HG02840 (cell line): ENCODE measurements at regions not wholly inside any gene's neighbourhood (a gene's known extent, or its start where the extent isn't known, plus 50 kb on each side); places are given as distances from the start of the nearest gene placed in this dataset.
"Not testable (repeated sequence)": the region's sequence is repeated elsewhere in the genome, so short reads cannot be mapped to it uniquely, and the experiment has no call there.

Source experiments
- ATAC-seq: cut with Tn5 transposase; IDR thresholded peaks from one replicate; pipeline ENCODE4 v1.9.1; 2021; ENCODE audit warnings: mild to moderate bottlenecking, moderate library complexity, moderate number of reproducible peaks; ENCODE audit not compliant: unreplicated experiment, low FRiP score

DNA sequence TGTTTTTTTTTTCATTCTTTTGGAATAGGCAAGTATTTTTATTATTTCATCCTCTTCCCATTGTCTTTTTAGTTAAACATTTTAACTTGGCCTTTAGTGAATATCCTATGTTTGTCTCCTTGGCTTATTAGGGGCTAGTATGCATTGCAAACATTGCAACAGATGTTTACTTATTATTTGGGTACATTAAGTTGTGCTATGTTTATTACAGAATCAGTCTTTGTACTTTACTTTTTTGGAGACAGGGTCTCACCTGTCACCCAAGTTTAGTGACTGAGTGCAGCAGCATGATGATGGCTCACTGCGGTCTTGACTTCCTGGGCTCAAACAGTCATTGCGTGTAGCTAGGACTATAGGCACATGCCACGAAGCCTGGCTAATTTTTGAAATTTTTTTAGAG is 51.1 kb upstream of the NUDT6 start:
- no peak for ATAC-seq

GRCh38 chr4:122976111-122976510 is 53.7 kb upstream of the NUDT6 start:
- no peak for ATAC-seq

- ATAC-seq = no peak
Measured at GRCh38 chr4:122977103-122977502, 54.7 kb upstream of the NUDT6 start.

DNA sequence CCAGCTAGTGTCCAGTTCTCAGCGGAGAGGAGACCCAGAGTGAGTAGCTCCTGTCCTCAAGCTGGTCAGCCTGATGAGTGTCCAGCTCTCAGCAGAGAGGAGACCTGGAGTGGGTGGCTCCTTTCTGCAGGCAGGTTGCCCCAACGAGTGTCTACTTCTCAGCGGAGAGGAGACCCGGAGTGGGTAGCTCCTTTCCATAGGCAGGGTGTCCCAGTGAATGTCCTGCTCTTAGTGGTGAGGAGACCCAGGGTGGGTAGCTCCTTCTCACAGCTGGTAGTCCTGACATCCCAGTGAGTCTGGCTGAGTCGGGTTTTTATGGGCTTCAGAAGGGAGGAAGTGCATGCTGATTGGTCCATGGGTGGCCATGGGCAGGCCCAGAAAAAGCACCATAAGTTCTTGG is 55.7 kb upstream of the NUDT6 start:
- ATAC-seq = no peak

GRCh38 chr4:122978789-122979188 is 56.4 kb upstream of the NUDT6 start:
- ATAC-seq = no peak

DNA sequence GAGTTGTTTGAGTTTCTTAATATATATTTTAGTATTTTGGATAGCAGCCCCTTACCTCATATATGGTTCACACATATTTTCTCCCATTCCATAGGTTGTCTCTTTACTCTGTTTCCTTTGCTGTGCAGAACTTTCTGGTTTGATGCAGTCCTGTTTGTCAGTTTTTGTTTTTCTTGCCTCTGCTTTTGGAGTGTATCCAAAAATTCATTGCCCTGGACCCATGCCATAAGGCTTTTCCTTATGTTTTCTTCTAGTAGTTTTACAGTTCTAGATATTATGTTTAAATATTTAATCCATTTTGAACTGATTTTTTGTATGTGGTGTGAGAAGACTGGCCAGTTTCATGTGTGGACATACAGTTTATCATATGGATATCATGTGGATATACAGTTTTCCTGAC is 58.5 kb upstream of the NUDT6 start:
- ATAC-seq = no peak

DNA sequence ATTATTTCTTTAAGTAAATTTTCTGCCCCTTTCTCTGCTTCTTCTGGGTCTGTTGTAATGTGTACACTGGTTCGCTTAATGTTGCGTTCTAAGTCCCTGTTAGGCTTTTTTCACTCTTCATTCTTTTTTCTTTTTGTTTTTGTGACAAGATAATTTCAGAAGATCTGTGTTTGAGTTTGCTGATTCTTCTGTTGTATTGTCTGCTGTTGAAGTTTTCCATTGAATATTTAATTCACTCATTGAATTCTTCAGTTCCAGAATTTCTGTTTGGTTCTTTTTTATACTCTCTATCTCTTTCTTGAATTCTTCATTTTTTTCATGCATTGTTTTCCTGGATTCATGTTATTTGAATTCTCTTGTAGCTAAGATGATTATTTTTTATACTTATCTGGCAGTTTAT is 66.3 kb upstream of the NUDT6 start:
- no peak for ATAC-seq

- no peak for ATAC-seq
Measured at GRCh38 chr4:122990891-122991290, 68.5 kb upstream of the NUDT6 start.

- no peak for ATAC-seq
Measured at GRCh38 chr4:122992057-122992456, 69.7 kb upstream of the NUDT6 start.

GRCh38 chr4:122992641-122993040 is 70.2 kb upstream of the NUDT6 start:
- ATAC-seq = no peak

GRCh38 chr4:122996350-122996749 is 74.0 kb upstream of the NUDT6 start:
- ATAC-seq = no peak

DNA sequence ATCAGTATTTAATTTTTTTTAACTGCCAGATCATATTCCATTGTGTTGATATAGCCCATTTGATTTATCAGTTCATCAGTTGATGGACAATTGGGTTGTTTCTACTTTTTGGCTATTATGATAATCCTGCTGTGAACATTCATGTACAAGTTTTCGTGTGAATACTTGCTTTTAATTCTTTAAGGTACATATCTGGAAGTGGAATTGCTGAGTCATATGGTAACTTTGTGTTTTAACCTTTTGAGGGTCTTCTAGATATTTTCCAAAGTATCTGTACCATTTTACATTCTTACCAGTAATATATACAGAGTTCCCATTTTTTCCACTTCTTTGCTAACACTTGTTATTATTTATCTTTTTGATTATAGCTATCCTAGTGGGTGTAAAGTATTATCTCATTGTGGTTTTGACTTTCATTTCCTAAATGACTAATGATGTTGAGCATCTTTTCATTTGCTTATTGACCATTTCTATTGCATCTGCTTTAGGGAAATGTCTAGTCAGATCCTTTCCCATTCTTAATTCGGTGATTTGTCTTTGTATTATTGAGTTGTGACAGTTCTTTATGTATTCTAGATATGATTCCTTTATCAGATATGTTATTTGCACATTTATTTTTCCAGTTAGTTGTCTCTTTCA is 75.2 kb upstream of the NUDT6 start:
- ATAC-seq = peak; percentile 63

DNA sequence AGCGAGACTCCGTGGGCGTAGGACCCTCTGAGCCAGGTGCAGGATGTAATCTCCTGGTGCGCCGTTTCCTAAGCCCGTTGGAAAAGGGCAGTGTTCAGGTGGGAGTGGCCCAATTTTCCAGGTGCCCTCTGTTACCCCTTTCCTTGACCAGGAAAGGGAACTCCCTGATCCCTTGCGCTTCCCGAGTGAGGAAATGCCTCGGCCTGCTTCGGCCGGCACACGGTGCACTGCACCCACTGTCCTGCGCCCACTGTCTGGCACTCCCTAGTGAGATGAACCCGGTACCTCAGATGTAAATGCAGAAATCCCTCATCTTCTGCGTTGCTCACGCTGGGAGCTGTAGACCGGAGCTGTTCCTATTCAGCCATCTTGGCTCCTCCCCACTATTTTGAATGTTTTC is 81.7 kb upstream of the NUDT6 start:
- ATAC-seq = not testable (repeated sequence)

DNA sequence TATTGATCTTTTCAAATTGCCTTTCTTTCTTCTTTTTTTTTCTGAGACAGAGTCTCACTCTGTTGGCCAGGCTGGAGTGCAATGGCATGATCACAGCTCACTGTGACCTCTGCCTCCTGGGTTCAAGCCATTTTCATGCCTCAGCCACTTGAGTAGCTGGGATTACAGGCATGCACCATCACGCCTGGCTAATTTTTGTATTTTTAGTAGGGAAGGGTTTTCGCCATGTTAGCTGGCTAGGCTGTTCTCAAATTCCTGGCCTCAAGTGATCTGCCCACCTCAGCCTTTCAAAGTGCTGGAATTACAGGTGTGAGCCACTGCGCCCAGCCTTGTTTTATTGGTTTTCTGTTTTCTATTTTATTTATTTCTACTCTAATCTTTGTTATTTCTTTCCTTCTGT is 82.7 kb upstream of the NUDT6 start:
- not testable (repeated sequence) for ATAC-seq

- no peak for ATAC-seq
Measured at GRCh38 chr4:123007679-123008078, 85.3 kb upstream of the NUDT6 start.

DNA sequence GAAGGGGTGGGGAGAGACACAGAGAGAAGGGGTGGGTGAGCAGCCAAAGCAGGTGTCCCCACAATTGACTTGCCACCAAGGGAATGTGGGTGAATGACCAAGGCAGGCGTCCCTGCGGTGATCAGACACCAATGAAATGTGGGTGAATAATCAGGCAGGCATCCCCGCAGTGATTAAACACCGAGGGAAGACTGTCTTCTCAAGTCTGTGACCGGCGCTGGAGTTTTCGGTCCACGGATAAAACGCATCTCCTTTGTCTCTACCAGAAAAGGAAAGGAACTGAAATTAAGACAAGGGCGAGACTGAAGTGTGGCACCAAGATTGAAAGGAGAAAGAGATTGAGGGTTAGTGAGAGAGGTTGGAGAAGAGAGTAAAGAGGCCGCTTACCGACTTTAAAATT is 90.0 kb upstream of the NUDT6 start:
- ATAC-seq = not testable (repeated sequence)

DNA sequence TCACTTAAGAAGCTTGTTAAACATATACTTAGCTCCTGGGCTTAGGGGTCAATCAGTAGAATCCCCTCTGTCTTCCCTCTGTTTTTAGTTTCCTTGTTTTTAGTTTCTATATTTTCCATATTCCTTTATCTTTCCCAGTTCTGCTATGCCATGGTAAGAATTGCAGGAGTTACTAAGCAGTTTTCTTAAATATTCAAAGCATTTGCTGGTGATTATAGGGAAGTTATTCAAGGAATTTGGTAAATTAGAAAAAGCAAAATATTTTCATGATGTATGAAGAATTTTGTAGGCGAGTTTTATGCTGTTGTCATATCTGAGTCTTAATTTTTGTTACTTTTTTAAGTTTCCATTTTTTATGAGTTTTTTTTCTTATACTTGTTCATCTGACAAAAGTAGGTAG is 91.6 kb upstream of the NUDT6 start:
- no peak for ATAC-seq

- ATAC-seq = no peak
Measured at GRCh38 chr4:123017078-123017477, 94.7 kb upstream of the NUDT6 start.

GRCh38 chr4:123017636-123018395 is 95.4 kb upstream of the NUDT6 start:
- ATAC-seq = no peak

DNA sequence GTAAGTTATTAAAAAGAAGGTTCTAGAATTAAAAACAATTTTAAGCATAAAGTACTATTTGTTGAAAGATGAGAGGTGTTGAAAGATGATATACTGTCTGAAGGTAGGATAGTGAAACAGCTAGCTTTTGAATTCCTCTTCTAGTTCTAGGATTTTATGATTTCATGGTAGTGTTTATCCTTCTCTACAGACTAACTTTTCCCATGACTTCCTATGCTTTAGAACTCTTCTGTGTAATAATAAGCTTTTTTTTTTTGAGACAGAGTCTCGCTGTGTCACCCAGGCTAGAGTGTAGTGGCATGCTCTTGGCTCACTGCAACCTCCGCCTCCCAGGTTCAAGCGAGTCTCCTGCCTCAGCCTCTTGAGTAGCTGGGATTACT is 96.0 kb upstream of the NUDT6 start:
- no peak for ATAC-seq

GRCh38 chr4:123020285-123020684 is 97.9 kb upstream of the NUDT6 start:
- no peak for ATAC-seq

GRCh38 chr4:123023647-123024046 is 101.2 kb upstream of the NUDT6 start:
- ATAC-seq = no peak
